ENCODE measurements at regions not wholly inside any gene's neighbourhood (a gene's known extent, or its start where the extent isn't known, plus 50 kb on each side); places are given as distances from the start of the nearest gene placed in this dataset.

DNA sequence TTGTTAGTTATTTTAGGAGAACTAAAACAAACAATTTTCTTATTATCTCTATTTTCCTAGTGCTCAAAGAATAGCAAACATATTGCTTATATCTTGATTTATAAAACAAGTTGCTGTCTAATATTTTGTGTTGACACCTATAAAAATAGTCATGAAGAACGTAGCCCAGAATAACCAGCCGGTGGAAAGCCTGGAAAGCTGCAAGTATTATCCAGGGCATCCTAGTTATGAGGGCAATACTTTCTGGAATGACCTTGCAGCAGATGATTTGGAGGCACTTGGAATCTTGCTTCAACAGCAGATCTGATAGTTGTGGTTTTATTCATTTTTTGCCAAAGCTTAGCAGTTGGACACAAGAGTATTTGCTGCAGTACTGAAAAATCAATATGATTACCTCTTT, 948.7 kb downstream of the LRFN5 start:
- no peak for TF ChIP-seq CTCF (conservative IDR thresholded peaks at IDR 0.05; ENCODE audit: low read depth, low read length)
- TF ChIP-seq EZH2 (IDR thresholded peaks at IDR 0.05; ENCODE audit: borderline replicate concordance, low read depth, low read length, poor library complexity, severe bottlenecking) = no peak
- CTCF ChIA-PET = interaction anchor here (0.6 kb wide), 1 partner anchor 11 kb away, joined by 4 read pairs; no protein-coding TSS in a partner anchor
- Histone ChIP-seq H3K4me3 (ENCODE audit: low read depth, low read length, poor library complexity, severe bottlenecking) (no peak overlapping the region), H3K9me3 (ENCODE audit: low read depth, low read length, poor library complexity, severe bottlenecking) (no peaks in the 10 kb centered on the region), H3K4me1 (ENCODE audit: insufficient read depth, low read length, poor library complexity, severe bottlenecking) (no peaks in the 10 kb centered on the region), H3K27ac (ENCODE audit: low read depth, low read length, poor library complexity, severe bottlenecking) (no peak overlapping the region), H3K36me3 (ENCODE audit: insufficient read depth, low read length, poor library complexity, severe bottlenecking) (no peaks in the 10 kb centered on the region), H3K27me3 (replicated peaks; ENCODE audit: insufficient read depth, low read depth, low read length, poor library complexity) (no peaks in the 10 kb centered on the region)
- POLR2A ChIA-PET (ENCODE audit: low non-redundant PET) = no interaction called here
- no TSS peak for BruUV-seq (replicated peaks)
- no peak for DNase-seq (ENCODE audit: low spot score)
- intact Hi-C loops (cut with micrococcal nuclease; ENCODE audit: unreplicated experiment) = no loop called here

GRCh38 chr14:42554091-42554490, 947.4 kb downstream of the LRFN5 start:
- H3K27me3 ChIP-seq (replicated peaks; ENCODE audit: insufficient read depth, low read depth, low read length, poor library complexity) = no peaks in the 10 kb centered on the region
- ChIA-PET CTCF (no interaction called here), POLR2A (ENCODE audit: low non-redundant PET) (no interaction called here)
- no peak for DNase-seq (ENCODE audit: low spot score)
- TF ChIP-seq EZH2 (IDR thresholded peaks at IDR 0.05; ENCODE audit: borderline replicate concordance, low read depth, low read length, poor library complexity, severe bottlenecking) (no peak), CTCF (conservative IDR thresholded peaks at IDR 0.05; ENCODE audit: low read depth, low read length) (no peak)
- intact Hi-C loops (cut with micrococcal nuclease; ENCODE audit: unreplicated experiment) = no loop called here
- no TSS peak for BruUV-seq (replicated peaks)
- H3K9me3 ChIP-seq (ENCODE audit: low read depth, low read length, poor library complexity, severe bottlenecking) = no peaks in the 10 kb centered on the region
- H3K4me3 ChIP-seq (ENCODE audit: low read depth, low read length, poor library complexity, severe bottlenecking) = no peak overlapping the region
- no peaks in the 10 kb centered on the region for H3K36me3 ChIP-seq (ENCODE audit: insufficient read depth, low read length, poor library complexity, severe bottlenecking)
- no peak overlapping the region for H3K27ac ChIP-seq (ENCODE audit: low read depth, low read length, poor library complexity, severe bottlenecking)
- H3K4me1 ChIP-seq (ENCODE audit: insufficient read depth, low read length, poor library complexity, severe bottlenecking) = no peaks in the 10 kb centered on the region

- ChIA-PET CTCF (no interaction called here), POLR2A (ENCODE audit: low non-redundant PET) (no interaction called here)
- H3K27ac ChIP-seq (ENCODE audit: low read depth, low read length, poor library complexity, severe bottlenecking) = no peak overlapping the region
- H3K9me3 ChIP-seq (ENCODE audit: low read depth, low read length, poor library complexity, severe bottlenecking) = no peaks in the 10 kb centered on the region
- H3K36me3 ChIP-seq (ENCODE audit: insufficient read depth, low read length, poor library complexity, severe bottlenecking) = no peaks in the 10 kb centered on the region
- H3K4me3 ChIP-seq (ENCODE audit: low read depth, low read length, poor library complexity, severe bottlenecking) = no peak overlapping the region
- no peak for TF ChIP-seq CTCF (conservative IDR thresholded peaks at IDR 0.05; ENCODE audit: low read depth, low read length)
- H3K4me1 ChIP-seq (ENCODE audit: insufficient read depth, low read length, poor library complexity, severe bottlenecking) = no peaks in the 10 kb centered on the region
- no TSS peak for BruUV-seq (replicated peaks)
- DNase-seq (ENCODE audit: low spot score) = no peak
- intact Hi-C loops (cut with micrococcal nuclease; ENCODE audit: unreplicated experiment) = no loop called here
- no peaks in the 10 kb centered on the region for H3K27me3 ChIP-seq (replicated peaks; ENCODE audit: insufficient read depth, low read depth, low read length, poor library complexity)
Observed at GRCh38 chr14:42550310-42550709, 943.6 kb downstream of the LRFN5 start.
